GM23338 (cell line): ENCODE measurements at regions not wholly inside any gene's neighbourhood (a gene's known extent, or its start where the extent isn't known, plus 50 kb on each side); places are given as distances from the start of the nearest gene placed in this dataset.

Experiments
- CTCF ChIP-seq, 2 experiments: fragments of 200-600 bp in 1 of 2; sonication (generic) in 1 of 2; conservative IDR thresholded peaks; 2 replicates each; pipeline versions ENCODE4 v1.5.1 to v1.6.1; 2016 to 2017; ENCODE audit warnings: antibody characterized with exemption in 2 of 2, low read depth in 2 of 2, mild to moderate bottlenecking in 2 of 2, moderate library complexity in 1 of 2
- EZH2 ChIP-seq: fragments of 200-600 bp; sonication (generic); IDR thresholded peaks from one replicate; pipeline ENCODE4 v1.8.0; 2017; ENCODE audit warnings: antibody characterized with exemption, mild to moderate bottlenecking, low read depth; ENCODE audit not compliant: unreplicated experiment
- EZH2phosphoT487 ChIP-seq: fragments of 200-600 bp; sonication (generic); IDR thresholded peaks from one replicate; pipeline ENCODE4 v1.8.1; 2018; ENCODE audit warnings: antibody characterized with exemption; ENCODE audit not compliant: unreplicated experiment
- JUNB ChIP-seq: IDR thresholded peaks from one replicate; pipeline ENCODE4 v1.6.1; 2016; ENCODE audit warnings: antibody characterized with exemption; ENCODE audit not compliant: unreplicated experiment
- POLR2AphosphoS5 ChIP-seq: IDR thresholded peaks from 2 replicates; pipeline ENCODE4 v1.6.1; 2016; ENCODE audit warnings: antibody characterized with exemption, low read depth
- REST ChIP-seq: IDR thresholded peaks from one replicate; pipeline ENCODE4 v1.6.1; 2018; ENCODE audit warnings: antibody characterized with exemption; ENCODE audit not compliant: unreplicated experiment
- ZNF114 ChIP-seq: fragments of 250-450 bp; sonication (Bioruptor Pico); IDR thresholded peaks from 2 replicates; pipeline ENCODE4 v1.5.0; 2020; ENCODE audit warnings: mild to moderate bottlenecking, moderate library complexity

GRCh38 chr5:152097128-152097527, 172.5 kb upstream of the GLRA1 start:
- TF ChIP-seq CTCF (conservative IDR thresholded peaks at IDR 0.05; ENCODE audit: low read depth in 2 of 2) (no peak), POLR2AphosphoS5 (no peak), EZH2 (no peak), EZH2phosphoT487 (no peak), ZNF114 (CRISPR knock-in tag) (no peak), REST (no peak), JUNB (no peak)
